ENCODE measurements at regions not wholly inside any gene's neighbourhood (a gene's known extent, or its start where the extent isn't known, plus 50 kb on each side); places are given as distances from the start of the nearest gene placed in this dataset.

- TF ChIP-seq, protein P1, sequence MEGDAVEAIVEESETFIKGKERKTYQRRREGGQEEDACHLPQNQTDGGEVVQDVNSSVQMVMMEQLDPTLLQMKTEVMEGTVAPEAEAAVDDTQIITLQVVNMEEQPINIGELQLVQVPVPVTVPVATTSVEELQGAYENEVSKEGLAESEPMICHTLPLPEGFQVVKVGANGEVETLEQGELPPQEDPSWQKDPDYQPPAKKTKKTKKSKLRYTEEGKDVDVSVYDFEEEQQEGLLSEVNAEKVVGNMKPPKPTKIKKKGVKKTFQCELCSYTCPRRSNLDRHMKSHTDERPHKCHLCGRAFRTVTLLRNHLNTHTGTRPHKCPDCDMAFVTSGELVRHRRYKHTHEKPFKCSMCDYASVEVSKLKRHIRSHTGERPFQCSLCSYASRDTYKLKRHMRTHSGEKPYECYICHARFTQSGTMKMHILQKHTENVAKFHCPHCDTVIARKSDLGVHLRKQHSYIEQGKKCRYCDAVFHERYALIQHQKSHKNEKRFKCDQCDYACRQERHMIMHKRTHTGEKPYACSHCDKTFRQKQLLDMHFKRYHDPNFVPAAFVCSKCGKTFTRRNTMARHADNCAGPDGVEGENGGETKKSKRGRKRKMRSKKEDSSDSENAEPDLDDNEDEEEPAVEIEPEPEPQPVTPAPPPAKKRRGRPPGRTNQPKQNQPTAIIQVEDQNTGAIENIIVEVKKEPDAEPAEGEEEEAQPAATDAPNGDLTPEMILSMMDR (IDR thresholded peaks at IDR 0.05), result no peak
- TF ChIP-seq POLR2A (IDR thresholded peaks at IDR 0.05) (no peak), POLR2AphosphoS5 (IDR thresholded peaks at IDR 0.05) (no peak)
Measured at GRCh38 chr10:83852146-83852545, 287.2 kb upstream of the GHITM start.

Data from prostate gland (tissue), 2 donors.